Dendritic cell treated with granulocyte-macrophage colony-stimulating factor and Interleukin-4, amounts not matched to agents 40 ng/mL and 50 ng/mL, for 4 days (primary cell): ENCODE measurements at regions not wholly inside any gene's neighbourhood (a gene's known extent, or its start where the extent isn't known, plus 50 kb on each side); places are given as distances from the start of the nearest gene placed in this dataset.
"Not testable (repeated sequence)": the region's sequence is repeated elsewhere in the genome, so short reads cannot be mapped to it uniquely, and the experiment has no call there.

Source experiments
- H3K27ac Mint-ChIP-seq: one replicate; pipeline ENCODE4 v1.8.0; 2022; ENCODE audit warnings: mild to moderate bottlenecking, mixed read lengths
- H3K27me3 Mint-ChIP-seq: one replicate; pipeline ENCODE4 v1.8.0; 2022; ENCODE audit warnings: mild to moderate bottlenecking, mixed read lengths
- H3K36me3 Mint-ChIP-seq: one replicate; pipeline ENCODE4 v1.8.0; 2022; ENCODE audit warnings: low read depth, mixed read lengths
- H3K4me1 Mint-ChIP-seq: one replicate; pipeline ENCODE4 v1.8.0; 2022; ENCODE audit warnings: low read depth, mixed read lengths
- H3K4me3 Mint-ChIP-seq: one replicate; pipeline ENCODE4 v1.8.0; 2022; ENCODE audit warnings: mild to moderate bottlenecking, moderate library complexity, mixed read lengths
- H3K9me3 Mint-ChIP-seq: one replicate; pipeline ENCODE4 v1.8.0; 2022; ENCODE audit warnings: mixed read lengths
- intact Hi-C: fragments of 100-400 bp; cut with micrococcal nuclease; formaldehyde crosslinking; loops from one replicate; pipeline ENCODE4 v1.15.0; 2022

DNA sequence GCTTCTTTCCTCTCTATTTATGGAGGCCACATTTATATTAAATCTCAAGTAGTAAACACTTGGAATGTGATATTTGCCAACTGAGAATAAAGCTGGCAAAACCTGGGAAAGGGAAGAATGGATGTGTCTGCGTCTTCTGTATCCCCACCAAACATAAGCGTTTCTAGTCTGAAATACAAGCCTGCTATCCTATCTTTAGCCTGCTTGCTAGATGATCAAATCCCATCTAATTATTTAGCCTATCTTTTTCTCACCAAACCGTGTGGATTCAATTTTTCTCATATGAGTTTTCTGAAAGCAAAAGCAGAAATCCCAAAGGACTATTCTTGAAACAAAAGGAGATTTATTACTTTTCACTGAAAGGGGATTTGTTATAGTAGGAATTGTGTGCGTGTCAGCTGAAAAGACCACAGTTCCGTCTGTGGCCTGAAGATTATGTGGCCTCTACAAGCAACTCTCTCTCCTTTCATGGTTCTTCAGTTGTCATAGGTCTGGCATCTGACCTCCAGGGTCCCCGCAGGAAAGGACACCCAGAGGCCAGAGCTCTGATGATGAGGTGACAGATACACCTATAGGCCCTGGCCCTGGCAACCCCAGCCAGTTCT is 266.0 kb upstream of the MCTP2 start:
- Mint-ChIP-seq H3K27ac (no peak overlapping the region), H3K4me3 (no peak overlapping the region), H3K9me3 (no peaks in the 10 kb centered on the region), H3K4me1 (no peaks in the 10 kb centered on the region), H3K36me3 (no peaks in the 10 kb centered on the region), H3K27me3 (no peaks in the 10 kb centered on the region)
- intact Hi-C loops, result no loop called here

DNA sequence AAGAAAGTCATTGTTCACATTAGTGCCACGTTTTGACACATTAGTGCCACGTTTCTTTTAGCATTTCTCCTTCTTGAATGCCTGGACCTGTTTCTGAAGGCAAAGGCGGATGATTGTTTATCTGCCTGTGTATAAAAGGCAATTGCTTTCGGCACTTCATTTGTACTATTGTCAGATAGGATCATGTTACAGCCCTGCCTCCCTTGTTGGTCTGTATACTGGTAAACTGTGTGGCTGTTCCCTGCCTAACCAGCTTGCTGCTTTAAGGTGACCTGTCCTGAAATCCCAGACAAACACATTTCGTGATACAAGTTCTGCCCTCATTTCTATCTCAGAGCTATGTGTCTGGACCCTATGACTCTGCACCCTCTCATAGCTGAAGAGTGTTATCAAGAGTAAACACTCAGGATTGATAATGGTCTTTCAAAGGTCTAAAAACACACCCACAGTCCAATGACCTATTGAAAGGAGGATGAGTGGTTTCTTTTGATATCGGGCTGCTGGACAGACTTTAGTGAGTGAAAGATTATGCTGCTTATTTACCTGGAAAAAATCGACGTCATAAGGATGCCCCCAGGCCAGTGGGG is 276.3 kb upstream of the MCTP2 start:
- intact Hi-C loops, result no loop called here
- Mint-ChIP-seq H3K27me3 (no peaks in the 10 kb centered on the region), H3K4me3 (no peak overlapping the region), H3K36me3 (no peaks in the 10 kb centered on the region), H3K9me3 (no peaks in the 10 kb centered on the region), H3K27ac (no peak overlapping the region), H3K4me1 (no peaks in the 10 kb centered on the region)

DNA sequence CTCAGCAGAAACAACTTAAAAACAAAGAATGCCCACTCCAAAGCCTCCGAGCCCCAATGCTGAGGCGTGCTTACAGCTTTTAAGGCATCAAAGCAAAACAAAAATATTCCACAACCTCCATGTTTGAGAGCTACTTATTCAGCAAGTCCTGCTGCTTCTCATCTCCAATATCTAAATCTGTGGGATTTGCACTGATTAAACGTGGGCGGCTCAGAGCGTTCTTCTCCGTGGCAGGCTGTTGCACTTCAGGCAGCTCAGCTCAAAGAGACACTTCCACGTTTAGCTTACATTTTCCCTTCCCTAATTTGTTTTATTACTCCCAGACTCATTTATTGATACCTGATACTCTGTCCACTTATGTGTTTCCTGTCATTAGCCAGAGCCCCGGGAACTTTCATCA is 282.6 kb upstream of the MCTP2 start:
- Mint-ChIP-seq H3K27me3 (no peaks in the 10 kb centered on the region), H3K36me3 (no peaks in the 10 kb centered on the region), H3K4me1 (no peaks in the 10 kb centered on the region), H3K9me3 (no peaks in the 10 kb centered on the region), H3K27ac (no peak overlapping the region), H3K4me3 (no peak overlapping the region)
- intact Hi-C loops, result no loop called here

DNA sequence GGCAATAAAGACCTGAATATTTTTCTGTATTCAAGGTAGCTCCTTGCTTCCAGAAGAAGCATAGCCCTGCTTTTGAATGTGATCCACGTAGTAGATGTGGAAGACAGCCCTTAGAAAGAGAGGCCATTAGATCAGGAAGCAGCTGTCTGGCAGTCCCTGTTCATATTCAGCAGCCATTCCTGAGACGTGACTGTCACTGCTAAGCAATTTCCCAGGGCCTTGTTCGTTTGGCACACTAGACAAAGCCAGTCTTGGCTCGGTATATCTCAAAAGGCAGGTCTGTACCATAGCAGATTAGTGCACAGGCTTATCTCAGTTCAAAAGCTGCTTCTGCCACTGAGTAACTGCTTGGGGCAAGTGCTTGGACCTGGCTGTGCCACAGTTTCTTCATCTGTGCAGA is 287.8 kb upstream of the MCTP2 start:
- Mint-ChIP-seq H3K4me3 (no peak overlapping the region), H3K9me3 (no peaks in the 10 kb centered on the region), H3K27me3 (no peaks in the 10 kb centered on the region), H3K36me3 (no peaks in the 10 kb centered on the region), H3K4me1 (no peaks in the 10 kb centered on the region), H3K27ac (no peak overlapping the region)
- intact Hi-C loops, result no loop called here

DNA sequence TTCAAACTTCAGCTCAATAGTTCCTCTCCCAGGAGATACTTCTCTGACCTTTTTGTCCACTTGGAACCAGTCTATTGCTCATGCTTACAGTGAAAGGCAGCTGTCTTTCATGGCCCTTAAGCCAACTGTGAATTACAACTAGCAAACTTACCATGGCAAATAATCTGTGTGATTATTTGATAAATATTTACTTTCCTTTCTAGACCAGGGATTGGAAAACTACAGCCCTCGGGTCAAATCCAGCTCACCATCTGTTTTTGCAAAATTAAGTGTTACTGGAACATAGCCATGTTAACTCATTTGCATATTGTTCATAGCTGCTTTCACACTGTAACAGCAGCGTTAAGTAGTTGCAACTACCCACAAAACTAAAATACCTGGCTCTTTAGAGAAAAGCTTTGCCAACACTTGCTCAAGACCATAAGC is 289.1 kb upstream of the MCTP2 start:
- no peaks in the 10 kb centered on the region for H3K4me1 Mint-ChIP-seq
- H3K27ac Mint-ChIP-seq, result no peak overlapping the region
- H3K36me3 Mint-ChIP-seq, result no peaks in the 10 kb centered on the region
- H3K9me3 Mint-ChIP-seq, result no peaks in the 10 kb centered on the region
- no peak overlapping the region for H3K4me3 Mint-ChIP-seq
- no peaks in the 10 kb centered on the region for H3K27me3 Mint-ChIP-seq
- intact Hi-C loops, result no loop called here

DNA sequence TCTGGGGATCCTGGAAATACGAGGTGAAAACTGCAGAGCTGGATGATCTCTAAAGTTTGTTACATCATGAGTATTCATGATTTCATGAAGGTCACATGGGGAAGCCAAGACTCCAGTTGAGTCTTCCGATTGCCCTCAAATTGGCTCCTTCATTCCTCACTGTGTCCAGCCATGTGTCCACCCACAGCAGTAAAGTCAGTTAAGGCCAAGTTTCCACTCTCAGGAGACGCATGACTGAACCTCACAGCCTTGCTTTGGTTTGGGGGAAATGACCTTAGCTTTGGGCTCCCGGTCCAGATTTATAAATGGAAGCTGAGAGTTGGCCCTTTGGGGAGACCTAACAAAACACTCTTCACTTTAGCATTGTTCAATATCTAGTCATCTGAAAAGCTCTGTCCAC is 289.7 kb upstream of the MCTP2 start:
- H3K4me1 Mint-ChIP-seq, result no peaks in the 10 kb centered on the region
- H3K4me3 Mint-ChIP-seq, result no peak overlapping the region
- intact Hi-C loops, result no loop called here
- H3K27me3 Mint-ChIP-seq, result no peaks in the 10 kb centered on the region
- no peaks in the 10 kb centered on the region for H3K36me3 Mint-ChIP-seq
- H3K9me3 Mint-ChIP-seq, result no peaks in the 10 kb centered on the region
- no peak overlapping the region for H3K27ac Mint-ChIP-seq

DNA sequence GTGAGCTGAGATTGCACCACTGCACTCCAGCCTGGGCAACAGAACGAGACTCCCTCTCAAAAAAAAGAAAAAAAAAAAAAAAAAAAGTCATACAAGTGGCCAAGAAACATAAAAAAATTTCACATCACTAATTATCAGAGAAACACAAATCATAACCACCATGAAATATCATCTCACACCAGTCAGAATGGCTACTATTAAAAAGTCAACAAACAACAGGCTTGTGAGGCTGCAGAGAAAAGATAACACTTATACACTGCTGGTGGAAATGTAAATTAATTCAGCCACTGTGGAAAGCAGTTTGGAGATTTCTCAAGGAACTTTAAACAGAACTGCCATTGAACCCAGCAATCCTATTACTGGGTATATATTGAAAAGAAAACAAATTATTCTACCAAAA is 291.1 kb upstream of the MCTP2 start:
- no peaks in the 10 kb centered on the region for H3K4me1 Mint-ChIP-seq
- no peaks in the 10 kb centered on the region for H3K27me3 Mint-ChIP-seq
- H3K36me3 Mint-ChIP-seq, result no peaks in the 10 kb centered on the region
- no peak overlapping the region for H3K4me3 Mint-ChIP-seq
- intact Hi-C loops, result no loop called here
- H3K27ac Mint-ChIP-seq, result no peak overlapping the region
- H3K9me3 Mint-ChIP-seq, result no peaks in the 10 kb centered on the region

DNA sequence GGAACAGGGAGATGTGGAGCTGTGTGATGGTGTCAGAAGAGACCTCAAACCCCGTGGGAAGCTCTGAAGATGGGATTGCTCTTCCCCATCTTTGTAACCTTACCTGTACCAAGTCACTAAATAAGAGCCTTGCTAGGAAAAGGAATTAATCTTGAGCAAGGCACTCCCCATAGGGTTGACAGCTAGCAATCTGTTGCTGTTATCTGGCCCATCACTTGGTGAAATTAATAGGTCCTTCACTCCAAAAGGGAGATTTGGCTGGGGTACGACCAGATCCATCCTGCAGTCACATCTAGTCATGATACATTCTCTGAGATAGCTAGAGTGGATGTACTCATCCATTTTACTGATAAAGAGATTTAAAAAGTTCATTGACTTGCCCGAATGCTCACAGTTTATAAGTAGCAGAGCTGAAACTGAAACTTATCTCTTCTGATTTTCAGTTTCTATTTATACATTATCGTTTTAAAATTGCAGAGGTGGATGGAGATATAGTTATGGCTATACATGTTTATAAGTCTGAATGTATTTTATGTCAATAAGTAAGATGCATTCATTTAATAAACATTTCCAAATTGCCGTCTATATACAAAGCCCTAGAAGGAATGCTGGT is 299.1 kb upstream of the MCTP2 start:
- Mint-ChIP-seq H3K27ac (no peak overlapping the region), H3K27me3 (no peaks in the 10 kb centered on the region), H3K4me1 (no peaks in the 10 kb centered on the region), H3K4me3 (no peak overlapping the region), H3K9me3 (no peaks in the 10 kb centered on the region), H3K36me3 (no peaks in the 10 kb centered on the region)
- intact Hi-C loops, result no loop called here

DNA sequence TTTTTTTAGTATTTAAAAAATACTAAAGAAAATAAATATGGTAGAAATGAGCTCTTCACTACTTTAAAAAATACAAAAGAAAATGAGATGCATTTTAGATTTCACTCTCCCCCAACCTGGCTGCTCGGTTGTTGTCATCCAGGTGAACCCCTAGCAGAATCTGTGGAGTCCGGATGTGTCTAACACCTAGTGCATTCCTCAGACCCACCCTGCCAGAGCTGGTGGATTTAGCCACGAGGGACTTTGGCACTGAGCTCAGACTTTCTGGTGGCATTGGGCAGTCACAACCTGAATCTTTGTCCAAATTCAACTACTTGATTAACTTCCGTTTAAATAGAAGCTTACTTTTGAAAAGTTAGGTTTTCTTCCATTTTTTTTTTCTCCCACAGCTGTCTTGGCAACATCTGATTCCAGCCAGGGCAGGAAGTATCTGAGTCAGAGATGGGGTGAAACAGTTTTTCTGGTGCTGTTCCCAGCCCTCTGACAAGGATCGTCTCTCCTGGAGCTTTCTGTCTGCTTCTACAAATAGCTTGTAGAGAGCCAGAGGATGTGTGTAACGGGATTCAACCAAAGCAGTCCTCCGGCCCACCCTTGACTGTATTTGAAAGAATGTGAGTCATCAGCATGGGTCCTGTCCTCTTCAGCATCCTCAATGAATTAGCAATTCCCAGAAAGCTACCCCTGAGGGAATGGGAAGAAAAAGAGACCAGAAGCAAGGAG is 301.8 kb upstream of the MCTP2 start:
- no peaks in the 10 kb centered on the region for H3K36me3 Mint-ChIP-seq
- H3K27me3 Mint-ChIP-seq, result no peaks in the 10 kb centered on the region
- H3K9me3 Mint-ChIP-seq, result no peaks in the 10 kb centered on the region

DNA sequence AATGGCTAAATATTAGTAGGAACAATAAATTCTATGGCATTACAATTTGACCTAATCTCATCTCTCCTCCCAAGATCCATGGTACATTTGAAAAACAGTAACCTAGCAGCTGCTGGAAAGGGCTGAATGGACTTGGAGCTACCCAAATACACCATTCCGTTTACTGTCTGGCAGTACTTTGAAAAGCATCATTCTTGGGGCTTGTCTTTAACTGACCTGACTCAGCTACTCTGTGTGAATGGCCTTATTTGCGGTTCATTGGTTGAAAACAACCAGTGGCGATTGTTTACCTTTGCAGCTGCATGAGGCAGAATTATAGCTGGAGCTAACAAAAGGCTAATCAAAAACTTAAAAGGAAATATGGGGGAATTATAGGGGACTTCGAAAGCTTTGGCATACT is 311.2 kb upstream of the MCTP2 start:
- H3K36me3 Mint-ChIP-seq, result no peaks in the 10 kb centered on the region
- no peaks in the 10 kb centered on the region for H3K27me3 Mint-ChIP-seq
- no peaks in the 10 kb centered on the region for H3K9me3 Mint-ChIP-seq
- H3K4me1 Mint-ChIP-seq, result no peaks in the 10 kb centered on the region
- intact Hi-C loops, result no loop called here
- no peak overlapping the region for H3K27ac Mint-ChIP-seq
- H3K4me3 Mint-ChIP-seq, result no peak overlapping the region

More for the DNA sequence above, 301.8 kb upstream of the MCTP2 start:
- Mint-ChIP-seq H3K4me3 (no peak overlapping the region), H3K4me1 (no peaks in the 10 kb centered on the region), H3K27ac (no peak overlapping the region)
- intact Hi-C loops, result no loop called here

DNA sequence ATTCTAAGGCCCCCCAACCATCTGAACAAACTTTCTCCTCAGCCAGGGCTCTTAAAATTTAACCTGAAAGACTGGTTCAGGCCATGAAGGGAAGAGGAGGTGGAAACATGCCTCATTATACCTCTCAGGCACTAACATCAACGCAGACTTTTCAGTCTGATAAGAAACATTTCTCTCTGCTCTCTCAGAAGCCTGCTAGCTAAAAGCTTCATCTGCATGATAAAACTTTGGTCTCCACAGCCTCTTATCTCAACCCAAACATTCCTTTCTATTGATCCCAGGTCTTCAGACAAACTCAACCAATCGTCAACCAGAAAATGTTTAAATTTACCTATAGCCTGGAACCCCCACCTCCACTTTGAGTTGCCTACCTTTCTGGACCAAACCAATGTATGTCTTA is 312.6 kb upstream of the MCTP2 start:
- intact Hi-C loops, H3K4me1 Mint-ChIP-seq, H3K36me3 Mint-ChIP-seq, H3K4me3 Mint-ChIP-seq, H3K27me3 Mint-ChIP-seq, H3K27ac Mint-ChIP-seq, H3K9me3 Mint-ChIP-seq: not testable (repeated sequence)

DNA sequence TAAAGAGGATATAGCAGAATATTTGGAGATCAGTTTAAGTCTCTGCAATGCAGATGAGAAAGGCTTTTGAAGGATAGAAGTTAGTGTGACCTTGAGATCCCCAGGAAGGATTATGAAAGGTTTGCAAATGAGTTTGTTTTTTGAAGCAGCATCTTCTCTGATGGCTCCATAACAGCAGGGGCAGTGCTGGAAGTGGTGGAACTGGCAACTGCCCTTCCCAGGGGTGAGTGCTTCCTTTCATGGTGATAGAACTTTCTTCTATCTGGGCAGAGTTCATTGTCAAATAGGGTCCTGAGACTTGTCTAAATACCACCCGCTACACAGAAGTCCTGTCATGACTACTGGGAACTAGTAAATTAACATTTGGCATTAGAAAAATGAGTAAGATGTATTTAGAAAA is 314.2 kb upstream of the MCTP2 start:
- intact Hi-C loops, result no loop called here
- no peaks in the 10 kb centered on the region for H3K27me3 Mint-ChIP-seq
- no peaks in the 10 kb centered on the region for H3K9me3 Mint-ChIP-seq
- H3K36me3 Mint-ChIP-seq, result no peaks in the 10 kb centered on the region
- no peak overlapping the region for H3K4me3 Mint-ChIP-seq
- no peak overlapping the region for H3K27ac Mint-ChIP-seq
- no peaks in the 10 kb centered on the region for H3K4me1 Mint-ChIP-seq

DNA sequence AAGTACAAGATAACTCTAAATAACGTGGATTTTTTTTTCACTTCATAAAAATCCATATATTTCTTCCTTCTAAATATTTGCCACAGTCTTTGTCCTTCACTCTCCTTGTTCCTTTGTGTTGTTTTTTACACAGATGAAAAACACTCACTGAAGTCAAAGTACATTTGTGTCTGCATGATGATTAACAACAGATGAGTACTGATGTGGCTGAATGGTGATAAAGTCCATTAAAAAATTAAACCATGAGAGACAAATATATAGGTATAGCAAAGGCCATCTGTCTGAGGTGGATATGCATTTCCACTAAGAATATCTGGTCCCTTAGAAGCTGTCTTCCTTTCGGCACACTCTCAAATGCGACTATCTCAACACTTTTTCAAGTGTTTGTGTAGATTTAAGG is 317.5 kb upstream of the MCTP2 start:
- Mint-ChIP-seq H3K4me1 (no peaks in the 10 kb centered on the region), H3K27ac (no peak overlapping the region), H3K36me3 (no peaks in the 10 kb centered on the region), H3K9me3 (no peaks in the 10 kb centered on the region), H3K27me3 (no peaks in the 10 kb centered on the region), H3K4me3 (no peak overlapping the region)
- intact Hi-C loops, result no loop called here

DNA sequence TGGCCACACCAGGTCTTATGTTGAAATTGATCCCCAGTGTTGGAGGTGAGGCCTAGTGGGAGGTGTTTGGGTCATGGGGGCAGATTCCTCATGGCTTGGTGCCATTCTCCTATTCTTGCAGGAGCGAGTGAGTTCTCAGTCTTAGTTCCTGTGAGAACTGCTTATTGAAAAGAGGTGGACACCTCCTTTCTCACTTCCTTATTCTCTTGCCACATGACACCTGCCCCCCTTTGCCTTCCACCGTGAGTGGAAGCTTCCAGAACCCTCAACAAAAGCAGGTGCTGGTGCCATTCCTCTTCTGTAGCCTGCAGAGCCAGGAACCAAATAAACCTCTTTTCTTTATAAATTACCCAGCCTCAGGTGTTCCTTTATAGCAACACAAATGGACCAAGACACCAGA is 318.1 kb upstream of the MCTP2 start:
- intact Hi-C loops, result no loop called here
- Mint-ChIP-seq H3K36me3 (no peaks in the 10 kb centered on the region), H3K27ac (no peak overlapping the region), H3K4me3 (no peak overlapping the region), H3K9me3 (no peaks in the 10 kb centered on the region), H3K27me3 (no peaks in the 10 kb centered on the region), H3K4me1 (no peaks in the 10 kb centered on the region)
